ENCODE measurements at regions not wholly inside any gene's neighbourhood (a gene's known extent, or its start where the extent isn't known, plus 50 kb on each side); places are given as distances from the start of the nearest gene placed in this dataset.
"Not testable (repeated sequence)": the region's sequence is repeated elsewhere in the genome, so short reads cannot be mapped to it uniquely, and the experiment has no call there.

DNA sequence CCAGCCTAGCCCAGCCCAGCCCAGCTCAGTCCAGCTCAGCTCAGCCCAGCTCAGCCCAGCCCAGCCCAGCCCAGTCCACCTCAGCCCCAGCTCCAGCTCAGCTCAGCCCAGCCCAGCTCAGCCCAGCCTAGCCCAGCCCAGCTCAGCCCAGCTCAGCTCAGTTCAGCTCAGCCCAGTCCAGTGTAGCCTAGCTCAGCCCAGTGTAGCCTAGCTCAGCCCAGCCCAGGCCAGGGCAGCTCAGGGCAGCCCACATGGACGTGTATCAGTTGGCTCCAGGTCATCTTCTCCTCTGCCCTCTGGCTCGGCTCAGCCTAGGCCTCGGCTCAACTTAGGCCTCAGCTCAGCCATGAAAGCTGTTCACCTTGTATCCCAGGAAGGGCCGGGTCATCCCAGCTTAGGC is 64.7 kb downstream of the TMEM121 start:
- TF ChIP-seq, protein P1, sequence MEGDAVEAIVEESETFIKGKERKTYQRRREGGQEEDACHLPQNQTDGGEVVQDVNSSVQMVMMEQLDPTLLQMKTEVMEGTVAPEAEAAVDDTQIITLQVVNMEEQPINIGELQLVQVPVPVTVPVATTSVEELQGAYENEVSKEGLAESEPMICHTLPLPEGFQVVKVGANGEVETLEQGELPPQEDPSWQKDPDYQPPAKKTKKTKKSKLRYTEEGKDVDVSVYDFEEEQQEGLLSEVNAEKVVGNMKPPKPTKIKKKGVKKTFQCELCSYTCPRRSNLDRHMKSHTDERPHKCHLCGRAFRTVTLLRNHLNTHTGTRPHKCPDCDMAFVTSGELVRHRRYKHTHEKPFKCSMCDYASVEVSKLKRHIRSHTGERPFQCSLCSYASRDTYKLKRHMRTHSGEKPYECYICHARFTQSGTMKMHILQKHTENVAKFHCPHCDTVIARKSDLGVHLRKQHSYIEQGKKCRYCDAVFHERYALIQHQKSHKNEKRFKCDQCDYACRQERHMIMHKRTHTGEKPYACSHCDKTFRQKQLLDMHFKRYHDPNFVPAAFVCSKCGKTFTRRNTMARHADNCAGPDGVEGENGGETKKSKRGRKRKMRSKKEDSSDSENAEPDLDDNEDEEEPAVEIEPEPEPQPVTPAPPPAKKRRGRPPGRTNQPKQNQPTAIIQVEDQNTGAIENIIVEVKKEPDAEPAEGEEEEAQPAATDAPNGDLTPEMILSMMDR (conservative IDR thresholded peaks at IDR 0.05) = no peak
- H3K27ac ChIP-seq = no peak overlapping the region

DNA sequence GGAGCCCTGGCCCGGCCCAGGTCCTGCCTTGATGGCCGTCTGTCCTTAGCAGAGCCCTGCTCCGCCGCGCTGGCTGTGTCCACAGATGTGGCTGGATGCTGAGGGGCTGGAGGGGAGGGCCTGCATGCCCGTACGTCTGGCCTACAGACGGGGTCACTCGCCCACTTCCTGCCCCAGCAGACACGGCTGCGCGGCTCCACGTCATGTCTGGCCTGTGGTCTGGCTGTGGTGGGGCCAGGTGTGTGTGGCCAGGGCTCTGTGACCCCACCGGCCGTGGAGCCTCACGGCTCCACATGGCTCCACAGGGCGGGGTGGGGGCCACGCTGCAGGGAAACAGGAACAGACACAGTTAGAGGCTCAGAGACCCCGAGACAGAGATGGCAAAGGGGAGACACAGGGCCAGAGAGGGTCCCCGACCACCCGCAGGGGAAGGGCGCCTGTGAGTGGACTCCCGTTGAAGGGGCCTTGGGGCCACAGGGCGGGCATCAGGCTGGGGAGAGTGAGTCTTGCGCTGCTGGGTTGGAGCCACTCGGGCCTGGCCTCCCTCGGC is 65.5 kb downstream of the TMEM121 start:
- not testable (repeated sequence) for H3K27ac ChIP-seq

DNA sequence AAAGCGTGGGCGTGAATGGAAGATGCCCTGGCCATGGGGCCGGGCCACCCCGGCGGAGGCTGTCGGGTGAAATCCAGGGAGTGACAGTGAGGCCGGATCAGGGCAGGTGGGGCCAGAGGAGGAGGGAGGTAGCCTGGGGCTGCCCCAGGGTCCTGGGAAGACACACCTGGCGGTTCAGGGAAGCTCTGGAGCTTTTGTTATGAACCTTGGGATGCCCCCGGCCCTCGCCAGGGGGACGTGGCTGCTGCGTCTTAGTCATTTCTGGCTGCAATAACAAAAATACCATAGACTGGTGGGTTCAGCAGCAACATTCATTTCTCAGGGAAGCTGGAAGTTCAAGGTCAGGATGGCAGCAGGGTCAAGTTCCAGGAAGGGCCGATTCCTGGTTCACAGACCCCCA is 66.3 kb downstream of the TMEM121 start:
- not testable (repeated sequence) for H3K27ac ChIP-seq

- not testable (repeated sequence) for H3K27ac ChIP-seq
These were observed 69.0 kb downstream of the TMEM121 start for GRCh38 chr14:105595346-105595745.

DNA sequence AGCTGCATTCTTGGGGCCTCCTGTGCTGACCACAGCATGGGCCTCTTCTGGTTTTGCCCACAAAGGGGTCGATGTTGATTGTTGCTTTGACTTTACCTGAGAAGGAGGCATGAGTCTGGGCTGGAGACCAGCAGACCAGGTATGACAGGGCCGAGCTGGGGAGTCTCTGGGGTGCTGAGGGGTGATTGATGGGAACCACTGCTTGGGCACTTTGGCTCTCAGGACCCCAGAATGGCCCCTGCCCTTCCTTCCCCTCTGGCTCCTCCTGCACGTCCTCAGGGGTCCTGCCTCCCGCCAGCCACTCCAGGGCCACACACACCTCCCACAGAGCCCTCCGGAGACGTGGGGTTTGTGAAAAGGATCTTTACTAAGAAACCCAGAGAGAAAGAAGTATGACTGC is 70.0 kb downstream of the TMEM121 start:
- H3K27ac ChIP-seq = not testable (repeated sequence)

DNA sequence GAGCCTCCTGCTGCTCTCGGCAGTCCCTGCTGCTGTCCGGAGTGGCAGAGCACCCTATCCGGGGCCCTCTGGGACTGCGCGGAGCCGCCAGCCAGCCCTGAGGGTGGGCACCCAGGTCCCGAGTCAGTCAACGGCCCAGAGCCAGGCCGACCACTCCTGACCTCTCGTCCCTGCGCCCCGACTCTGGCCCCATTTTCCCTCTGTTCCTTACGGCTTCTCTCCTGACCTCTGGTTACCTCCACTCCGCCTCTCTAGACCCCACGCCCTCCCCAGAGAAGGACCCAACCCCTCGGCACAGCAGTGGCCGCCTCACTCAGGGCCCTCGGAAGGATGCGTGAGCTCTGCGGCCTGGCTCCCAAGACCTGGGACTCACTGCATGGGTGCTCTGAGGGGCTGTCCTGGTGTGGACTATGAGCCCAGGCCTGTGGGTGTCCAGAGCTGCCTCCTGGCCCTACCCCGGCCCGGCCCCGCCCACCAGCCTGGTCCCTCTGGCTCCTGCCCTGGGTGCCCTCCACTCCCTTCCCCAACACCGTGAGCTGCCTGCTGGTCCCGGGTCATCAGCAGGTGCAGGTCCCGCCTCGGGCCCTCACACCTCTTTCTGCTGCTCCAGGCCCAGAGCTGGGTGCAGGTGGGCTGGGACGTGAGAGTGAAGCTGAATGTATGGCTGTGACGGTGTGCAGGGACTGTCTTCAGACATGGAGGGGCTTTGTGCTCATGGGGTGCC is 71.8 kb downstream of the TMEM121 start:
- H3K27ac ChIP-seq = not testable (repeated sequence)

- not testable (repeated sequence) for H3K27ac ChIP-seq
These were observed 72.7 kb downstream of the TMEM121 start for GRCh38 chr14:105598925-105599586.

DNA sequence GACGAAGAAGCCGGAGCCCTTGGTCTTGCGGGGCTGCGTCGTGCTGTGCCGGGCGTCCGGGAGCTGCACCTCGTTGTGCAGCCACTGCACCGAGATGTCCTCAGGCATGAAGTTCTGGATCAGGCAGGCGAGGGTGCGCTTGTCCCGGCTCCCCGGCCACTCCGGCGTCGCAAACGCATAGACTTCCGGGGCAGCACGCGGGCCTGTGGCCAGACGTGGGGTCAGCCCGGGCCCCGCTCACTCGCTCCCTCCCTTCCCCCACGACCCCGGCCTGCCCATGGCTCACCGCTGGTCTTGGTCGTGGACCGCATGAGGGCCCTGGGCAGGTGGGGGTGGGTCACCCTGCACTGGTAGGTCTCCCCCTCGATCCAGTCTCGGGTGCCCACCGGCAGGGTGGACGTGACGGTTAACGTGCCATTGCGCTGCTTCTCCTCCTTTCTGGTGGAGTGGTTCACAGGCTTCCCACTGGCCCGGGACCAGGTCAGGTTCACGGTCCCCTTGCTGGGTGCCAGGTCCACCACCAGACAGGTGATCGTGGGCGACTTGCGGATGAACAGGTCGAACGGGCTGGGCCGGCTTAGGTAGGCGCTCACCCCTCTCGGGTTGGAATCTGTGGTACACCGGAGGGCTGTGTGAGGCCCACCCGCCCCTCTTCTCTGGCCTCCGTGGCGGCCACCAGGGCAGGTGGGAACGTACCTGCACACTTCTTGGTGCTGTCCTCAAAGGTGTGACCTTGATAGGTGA is 74.0 kb downstream of the TMEM121 start:
- not testable (repeated sequence) for H3K27ac ChIP-seq

DNA sequence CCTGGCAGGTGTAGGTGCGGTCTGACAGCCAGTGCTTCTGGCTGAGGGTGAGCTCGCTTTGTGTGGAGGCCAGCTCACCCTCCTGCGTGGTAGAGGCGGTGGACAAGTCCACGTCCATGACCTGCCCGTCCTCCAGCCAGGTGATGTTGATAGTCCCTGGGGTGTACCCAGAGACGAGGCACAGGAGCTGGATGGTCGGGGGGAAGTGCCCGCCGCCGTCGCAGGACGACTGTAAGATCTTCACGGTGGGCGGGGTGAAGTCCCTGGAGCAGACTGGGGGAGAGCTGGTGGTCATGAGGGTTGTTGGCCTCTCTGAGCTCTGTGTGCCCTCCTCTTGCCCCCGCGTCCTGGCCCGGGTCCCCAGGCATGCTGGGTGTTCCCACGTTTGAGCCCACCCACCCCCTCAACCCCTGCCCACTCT is 74.6 kb downstream of the TMEM121 start:
- TF ChIP-seq, protein P1 (conservative IDR thresholded peaks at IDR 0.05) = no peak
- no peak overlapping the region for H3K27ac ChIP-seq

DNA sequence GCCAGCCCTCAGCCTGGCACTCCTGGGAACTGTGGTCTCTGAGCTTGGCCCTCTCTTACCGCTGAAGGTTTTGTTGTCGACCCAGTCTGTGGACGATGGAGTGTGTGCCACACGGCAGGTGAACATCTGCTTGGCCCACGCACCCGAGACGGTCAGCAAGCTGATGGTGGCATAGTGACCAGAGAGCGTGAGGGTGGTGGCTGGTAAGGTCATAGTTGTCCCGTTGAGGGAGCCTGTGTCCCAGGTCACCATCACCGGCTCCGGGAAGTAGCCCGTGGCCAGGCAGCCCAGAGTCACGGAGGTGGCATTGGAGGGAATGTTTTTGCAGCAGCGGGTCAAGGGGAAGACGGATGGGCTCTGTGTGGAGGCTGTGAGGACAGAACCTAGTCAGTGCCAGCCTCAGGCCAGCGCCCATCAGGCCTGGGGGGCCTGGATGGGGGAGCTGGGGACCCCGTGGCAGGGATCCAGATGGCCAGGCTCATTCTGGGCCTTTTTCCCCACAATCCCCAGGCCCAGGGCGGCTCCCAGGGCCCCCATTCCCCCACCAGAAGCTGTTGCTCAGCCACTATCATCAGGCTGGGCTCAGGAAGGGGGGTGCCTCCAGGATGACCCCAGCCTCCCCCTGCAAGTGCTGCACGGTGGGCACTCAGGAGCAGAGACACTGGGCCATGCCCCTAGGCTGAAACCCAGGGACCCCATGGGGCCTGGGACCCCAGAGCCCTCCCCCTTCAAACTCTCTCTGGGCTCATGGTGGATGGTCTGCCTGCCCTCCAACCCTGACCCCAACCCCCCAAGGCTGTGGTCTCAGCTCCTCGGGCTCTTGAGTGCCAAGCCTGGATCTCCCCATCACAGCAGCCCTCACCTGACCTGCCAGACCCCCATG is 75.2 kb downstream of the TMEM121 start:
- TF ChIP-seq, protein P1 (conservative IDR thresholded peaks at IDR 0.05) = no peak
- no peak overlapping the region for H3K27ac ChIP-seq

GRCh38 chr14:105602243-105602750 is 75.9 kb downstream of the TMEM121 start:
- TF ChIP-seq, protein P1 (conservative IDR thresholded peaks at IDR 0.05) = no peak
- no peak overlapping the region for H3K27ac ChIP-seq

Data from VCaP (cell line).